GM21723 (cell line): ENCODE measurements at regions not wholly inside any gene's neighbourhood (a gene's known extent, or its start where the extent isn't known, plus 50 kb on each side); places are given as distances from the start of the nearest gene placed in this dataset.
"Not testable (repeated sequence)": the region's sequence is repeated elsewhere in the genome, so short reads cannot be mapped to it uniquely, and the experiment has no call there.

Experiments used
- ATAC-seq: cut with Tn5 transposase; IDR thresholded peaks from one replicate; pipeline ENCODE4 v1.9.1; 2021; ENCODE audit warnings: mild to moderate bottlenecking, moderate library complexity; ENCODE audit not compliant: unreplicated experiment

DNA sequence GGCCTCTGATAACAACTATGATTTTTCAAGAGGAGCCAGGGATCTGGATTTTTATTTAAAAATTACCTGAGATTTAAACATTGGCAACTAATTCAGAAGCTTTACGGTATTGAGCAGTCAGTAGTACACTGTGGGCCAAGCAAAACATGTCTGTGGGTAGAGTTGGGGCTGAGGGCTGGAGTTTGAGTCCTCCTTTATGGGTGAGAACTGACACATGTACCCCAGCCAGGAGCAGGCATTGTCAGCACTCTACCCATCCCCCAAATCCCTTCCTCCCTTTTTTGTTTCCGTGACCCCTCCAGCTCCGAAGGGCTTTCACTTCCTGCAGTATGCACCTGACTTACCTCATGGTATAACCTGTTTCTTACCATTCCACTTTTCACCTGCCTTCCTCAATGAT is 131.4 kb downstream of the SNX5 start:
- ATAC-seq = no peak

GRCh38 chr20:17836303-17836861 is 132.2 kb downstream of the SNX5 start:
- no peak for ATAC-seq

GRCh38 chr20:17835934-17836300 is 132.7 kb downstream of the SNX5 start:
- no peak for ATAC-seq

DNA sequence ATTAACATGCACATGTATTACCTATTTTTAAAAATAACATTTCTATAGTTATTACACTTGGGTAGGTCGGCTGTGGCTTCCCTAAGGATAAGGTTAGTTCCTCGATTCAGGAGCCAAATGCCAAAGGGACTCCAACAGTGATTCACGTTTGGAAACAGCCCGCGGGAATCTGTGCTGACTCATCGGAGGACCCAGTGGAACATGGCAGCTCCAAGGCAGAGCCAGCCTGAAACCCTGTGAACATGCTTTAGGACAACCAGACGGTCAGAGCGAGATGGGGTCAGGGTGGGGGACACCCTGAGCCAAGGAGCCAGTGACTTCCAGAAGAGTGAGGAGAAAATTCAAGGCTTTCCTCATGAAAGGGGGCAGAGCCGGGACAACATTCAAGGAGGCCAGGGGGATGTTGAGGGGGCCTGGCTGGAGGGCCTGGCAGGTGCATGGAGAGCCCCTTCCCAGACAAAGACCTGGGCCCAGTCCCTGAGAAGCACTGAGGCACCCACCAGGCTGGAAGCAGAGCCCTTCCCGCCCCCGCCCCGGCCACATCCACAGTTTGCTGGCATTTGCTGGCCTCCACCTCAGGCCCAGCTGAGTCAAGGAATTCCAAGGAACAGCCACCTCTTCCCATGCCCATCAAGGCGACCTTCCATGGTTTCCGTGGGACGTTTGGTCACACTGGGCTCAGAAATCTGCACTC is 133.2 kb downstream of the SNX5 start:
- no peak for ATAC-seq

DNA sequence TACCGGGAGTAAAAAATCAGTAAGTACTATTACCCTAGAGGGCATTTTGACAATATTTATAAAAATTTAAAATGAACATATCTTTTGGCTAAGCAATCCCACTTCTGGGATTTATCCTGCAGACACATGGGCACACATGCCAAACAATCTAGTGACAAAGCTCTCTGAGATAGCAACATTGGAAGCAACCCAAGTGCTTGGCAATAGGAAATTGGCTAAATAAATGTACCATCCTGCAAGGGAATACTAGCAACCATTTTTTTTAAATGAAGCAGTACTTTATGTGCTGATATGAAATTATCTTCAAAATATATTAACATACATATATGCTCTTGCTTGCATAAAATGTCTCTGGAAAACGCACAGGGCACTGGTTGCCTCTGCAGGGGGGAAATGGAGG is 133.8 kb downstream of the SNX5 start:
- ATAC-seq = no peak

DNA sequence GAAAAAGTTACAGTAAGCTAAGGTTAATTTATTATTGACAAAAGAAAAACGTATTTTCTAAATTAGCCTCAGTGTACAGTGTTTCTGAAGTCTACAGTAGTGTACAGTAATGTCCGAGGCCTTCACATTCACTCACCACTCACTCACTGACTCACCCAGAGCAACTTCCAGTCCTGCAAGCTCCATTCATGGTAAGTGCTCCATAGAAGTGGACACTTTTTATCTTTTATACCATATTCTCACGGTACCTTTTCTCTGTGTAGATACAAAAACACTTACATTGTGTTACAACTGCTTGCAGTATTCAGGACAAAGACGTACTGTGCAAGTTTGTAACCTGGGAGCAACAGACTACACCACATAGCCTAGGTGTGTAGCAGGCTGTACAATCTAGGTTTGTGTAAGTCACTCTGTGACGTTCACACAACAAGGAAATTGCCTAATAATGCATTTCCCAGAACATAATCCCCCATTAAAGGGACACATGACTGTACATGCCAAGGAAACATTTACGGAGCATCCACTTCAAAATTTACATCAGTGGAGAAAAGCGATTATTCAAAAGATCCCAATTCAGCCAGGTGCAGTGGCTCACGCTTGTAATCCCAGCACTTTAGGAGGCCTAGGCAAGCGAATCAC is 133.4 kb downstream of the BANF2 start:
- no peak for ATAC-seq

DNA sequence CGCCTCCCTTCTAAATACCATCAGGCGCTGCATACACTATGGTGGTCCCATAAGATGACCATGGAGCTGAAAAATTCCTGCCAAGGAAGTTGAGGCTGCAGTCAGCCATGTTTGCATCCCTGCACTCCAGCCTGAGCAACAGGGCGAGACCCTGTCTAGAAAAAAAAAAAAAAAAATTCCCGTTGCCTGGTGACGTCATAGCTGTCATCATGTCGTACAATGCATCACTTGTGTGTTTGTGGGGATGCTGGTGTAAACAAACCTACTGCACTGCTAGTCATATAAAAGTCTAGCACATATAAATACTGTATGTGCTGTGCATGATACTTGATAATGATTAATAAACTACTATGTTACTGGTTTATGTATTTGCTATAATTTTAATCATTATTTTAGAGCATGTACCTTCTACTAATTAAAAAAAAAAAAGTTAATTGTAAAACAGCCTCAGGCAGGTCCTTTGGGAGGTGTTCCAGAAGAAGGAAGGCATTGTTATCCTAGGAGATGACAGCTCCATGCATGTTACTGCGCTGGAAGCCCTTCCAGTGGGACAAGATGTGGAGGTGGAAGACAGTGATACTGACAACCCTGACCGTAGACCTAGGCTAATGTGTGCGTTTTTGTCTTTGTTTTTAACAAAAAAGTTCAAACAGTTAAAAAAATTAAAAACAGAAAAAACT is 132.6 kb downstream of the BANF2 start:
- ATAC-seq = no peak

- no peak for ATAC-seq
Measured at GRCh38 chr20:17828598-17829144, 128.9 kb downstream of the BANF2 start.

DNA sequence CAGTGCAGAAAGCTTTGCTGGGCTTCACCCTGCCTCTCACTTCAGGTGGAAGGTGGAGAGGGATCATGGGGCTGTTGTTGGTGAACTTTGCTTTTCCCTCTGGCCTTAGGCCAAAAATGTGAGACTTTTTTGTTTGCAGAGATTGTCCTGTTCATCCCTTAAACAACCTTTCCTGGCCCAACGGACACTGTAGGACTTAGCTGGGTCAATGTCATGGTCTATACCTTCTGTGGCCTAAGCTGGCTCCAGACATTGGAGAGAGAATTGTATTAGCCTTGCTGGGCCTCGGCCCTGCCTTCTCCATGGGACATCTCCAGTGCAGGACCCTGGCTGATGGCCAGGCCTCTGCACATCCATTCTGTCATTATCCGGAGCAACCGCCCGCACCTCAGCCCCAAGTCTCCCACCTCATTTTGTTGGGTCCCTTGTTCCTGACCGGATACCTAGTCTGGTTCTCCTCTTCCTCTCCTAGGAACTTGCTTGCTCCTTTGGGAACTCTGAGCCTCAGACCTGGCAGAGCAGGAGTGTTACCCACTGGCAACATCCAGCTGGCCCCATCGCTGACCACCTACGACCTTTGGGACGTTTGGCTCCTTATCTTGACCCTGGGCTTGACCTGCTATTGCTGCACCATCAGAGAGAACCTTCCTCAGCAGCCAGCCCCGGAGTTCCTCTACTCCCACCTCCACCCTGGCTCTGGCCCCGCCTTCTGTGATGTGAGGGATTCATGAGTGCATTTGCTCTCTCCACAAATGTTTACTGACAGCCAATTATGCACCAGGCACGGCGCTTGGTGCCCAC is 128.2 kb downstream of the BANF2 start:
- no peak for ATAC-seq

- ATAC-seq = no peak
Measured at GRCh38 chr20:17827079-17827478, 127.3 kb downstream of the BANF2 start.

DNA sequence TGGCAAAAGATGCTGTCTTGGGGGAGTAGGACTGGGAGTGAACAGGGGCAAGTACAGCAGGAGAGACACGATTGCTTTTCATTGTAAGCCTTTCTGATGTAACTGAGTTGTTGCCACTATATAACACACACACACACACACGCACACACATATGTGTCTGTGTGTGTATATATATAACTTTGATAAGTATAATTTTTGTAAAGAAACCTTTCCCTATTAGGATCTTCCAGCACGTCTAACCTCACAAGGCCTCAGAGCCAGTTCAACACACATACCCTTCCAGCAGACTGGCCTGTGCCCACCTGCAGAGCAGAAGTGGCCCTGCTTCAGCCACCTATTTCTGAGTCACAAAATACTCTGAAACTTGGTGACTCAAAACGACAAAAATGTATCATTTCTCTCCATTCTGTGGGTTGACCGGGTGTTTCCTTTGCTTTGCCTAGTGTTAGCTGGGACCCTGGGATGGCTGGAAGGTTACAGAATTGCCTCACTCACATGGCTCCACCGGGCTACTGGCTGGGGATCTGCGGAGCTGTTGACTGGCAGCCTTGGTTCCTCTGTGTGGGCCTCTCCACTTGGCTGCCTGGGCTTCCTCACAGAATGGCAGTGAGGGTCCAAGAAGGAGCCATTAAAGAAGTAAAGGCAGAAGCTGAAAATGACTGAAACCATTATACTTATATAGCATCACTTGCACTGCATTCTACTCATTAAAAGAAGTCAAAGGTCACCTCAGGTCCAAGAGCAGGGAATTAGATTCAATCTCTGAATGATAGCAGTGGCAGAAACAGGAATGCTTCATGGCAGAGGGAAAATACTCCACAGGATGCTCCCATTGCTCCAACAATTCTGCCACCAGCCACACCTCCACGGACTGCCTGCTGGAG is 126.4 kb downstream of the BANF2 start:
- ATAC-seq = peak; percentile 94

- ATAC-seq = peak; percentile 24
Measured at GRCh38 chr20:17825252-17825959, 125.6 kb downstream of the BANF2 start.

- no peak for ATAC-seq
Measured at GRCh38 chr20:17824676-17825251, 125.0 kb downstream of the BANF2 start.

- ATAC-seq = no peak
Measured at GRCh38 chr20:17823409-17824144, 123.8 kb downstream of the BANF2 start.

DNA sequence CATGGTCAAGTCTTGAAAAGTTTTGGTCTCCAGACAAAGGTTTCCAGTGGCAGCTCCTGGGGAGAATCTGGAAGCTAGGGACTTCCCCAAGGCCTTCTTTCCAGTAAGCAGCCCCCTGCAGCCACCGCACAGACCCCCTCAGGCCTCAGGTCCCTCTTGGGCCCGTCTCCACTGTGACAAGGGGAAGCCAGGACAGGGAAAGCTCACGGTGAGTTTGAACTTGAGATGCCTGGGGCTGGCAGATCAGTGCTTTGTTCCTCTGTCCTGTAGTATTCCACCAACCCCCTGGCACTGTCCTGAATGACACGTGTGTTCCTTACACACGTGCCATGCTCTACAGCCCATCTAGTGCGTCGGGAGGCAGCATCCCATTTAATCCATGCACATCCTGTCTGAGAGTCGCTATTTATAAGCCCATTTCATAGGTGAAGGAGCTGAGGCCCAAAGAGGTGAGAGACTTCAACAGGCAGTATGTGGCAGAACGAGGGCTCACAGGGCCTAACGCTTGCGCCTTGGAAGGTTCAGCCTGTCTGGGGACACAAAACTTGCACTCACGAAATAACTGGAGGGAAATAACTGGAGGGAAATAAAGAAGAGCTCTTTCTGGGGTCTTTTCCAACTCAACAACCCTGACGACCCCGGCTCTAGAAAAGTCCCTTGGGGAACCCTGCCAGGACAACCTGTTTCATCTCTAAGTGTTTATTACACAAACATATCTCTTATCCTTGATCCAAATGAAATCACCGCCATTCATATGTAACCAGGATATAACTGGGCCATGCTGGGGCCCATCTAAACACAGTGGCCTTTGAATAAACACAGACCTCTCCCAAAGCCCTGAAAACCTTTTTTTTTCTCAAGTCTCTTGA is 123.0 kb downstream of the BANF2 start:
- no peak for ATAC-seq

- no peak for ATAC-seq
Measured at GRCh38 chr20:17822039-17822438, 122.3 kb downstream of the BANF2 start.

- ATAC-seq = not testable (repeated sequence)
Measured at GRCh38 chr20:17821606-17822005, 121.8 kb downstream of the BANF2 start.
